ENCODE measurements at regions not wholly inside any gene's neighbourhood (a gene's known extent, or its start where the extent isn't known, plus 50 kb on each side); places are given as distances from the start of the nearest gene placed in this dataset.

GRCh38 chr2:20110876-20111275, 59.4 kb upstream of the LAPTM4A start:
- no peak for DNase-seq (ENCODE audit: low read depth in 2 of 2)

- no peak for DNase-seq (ENCODE audit: low read depth in 2 of 2)
These were observed 59.0 kb upstream of the LAPTM4A start for GRCh38 chr2:20110383-20110782.

- DNase-seq (ENCODE audit: low read depth in 2 of 2) = no peak
These were observed 57.4 kb upstream of the LAPTM4A start for GRCh38 chr2:20108655-20109396.

- no peak for DNase-seq (ENCODE audit: low read depth in 2 of 2)
These were observed 56.3 kb upstream of the LAPTM4A start for GRCh38 chr2:20107776-20108175.

- DNase-seq (ENCODE audit: low read depth in 2 of 2) = no peak
These were observed 55.9 kb upstream of the LAPTM4A start for GRCh38 chr2:20107352-20107751.

GRCh38 chr2:20106746-20107145, 55.3 kb upstream of the LAPTM4A start:
- no peak for DNase-seq (ENCODE audit: low read depth in 2 of 2)

- no peak for DNase-seq (ENCODE audit: low read depth in 2 of 2)
These were observed 53.6 kb upstream of the LAPTM4A start for GRCh38 chr2:20104900-20105545.

- DNase-seq (ENCODE audit: low read depth in 2 of 2) = no peak
These were observed 52.1 kb upstream of the LAPTM4A start for GRCh38 chr2:20103530-20103929.
